Stimulated activated naive CD4-positive, alpha-beta T cell treated with Interleukin-2 at 50 U/mL for 16 hours (primary cell): ENCODE measurements at regions not wholly inside any gene's neighbourhood (a gene's known extent, or its start where the extent isn't known, plus 50 kb on each side); places are given as distances from the start of the nearest gene placed in this dataset.
A peak's percentile ranks its signal among the peaks of the same experiment; 100 is the strongest.
"Not testable (repeated sequence)": the region's sequence is repeated elsewhere in the genome, so short reads cannot be mapped to it uniquely, and the experiment has no call there.

Experiments
- DNase-seq: peaks from one replicate; lab custom pipeline; 2025; lab: John Stamatoyannopoulos, UW

- DNase-seq: no peak
Observed at GRCh38 chr4:98828801-98829200, 100.1 kb downstream of the EIF4E start.

DNA sequence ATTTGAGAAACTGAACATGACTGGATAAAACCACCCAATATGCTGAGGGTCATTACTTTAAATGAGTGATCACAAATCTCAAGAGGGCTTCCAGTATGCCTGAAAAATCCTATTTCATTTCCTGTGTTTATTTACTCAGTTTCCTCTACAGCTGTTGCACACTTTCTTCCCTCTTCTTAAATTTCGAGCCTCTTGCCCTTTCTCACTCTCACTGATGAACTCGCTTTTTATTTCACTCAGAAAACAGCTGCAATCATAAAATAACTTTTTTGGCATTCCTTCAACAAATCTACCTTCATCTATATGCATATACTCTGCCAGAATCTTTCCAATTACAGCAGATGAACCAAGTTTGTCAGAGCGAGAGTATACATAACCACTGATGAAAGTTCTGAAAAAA is 101.3 kb downstream of the EIF4E start:
- no peak for DNase-seq

DNA sequence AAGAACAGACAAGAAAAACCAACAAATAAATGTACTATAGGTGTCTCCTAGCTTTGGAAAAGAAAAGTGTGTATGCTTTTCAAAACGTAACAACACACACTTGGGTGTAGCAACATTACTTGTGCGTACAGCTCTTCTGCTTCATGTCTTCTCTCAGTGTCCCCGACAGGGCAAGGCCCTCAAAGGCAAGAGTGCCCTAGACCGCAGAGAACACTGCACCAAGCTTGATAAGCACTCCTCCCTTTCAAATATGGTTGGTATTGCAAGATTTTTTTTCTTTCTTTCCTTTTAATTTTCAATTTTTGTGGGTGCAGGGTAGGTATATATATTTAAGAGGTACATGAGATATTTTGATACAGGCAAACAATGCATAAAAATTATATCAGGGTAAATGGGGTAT is 106.8 kb downstream of the EIF4E start:
- no peak for DNase-seq

GRCh38 chr4:98818116-98818515 is 110.8 kb downstream of the EIF4E start:
- not testable (repeated sequence) for DNase-seq

GRCh38 chr4:98816816-98817215 is 112.1 kb downstream of the EIF4E start:
- no peak for DNase-seq

DNA sequence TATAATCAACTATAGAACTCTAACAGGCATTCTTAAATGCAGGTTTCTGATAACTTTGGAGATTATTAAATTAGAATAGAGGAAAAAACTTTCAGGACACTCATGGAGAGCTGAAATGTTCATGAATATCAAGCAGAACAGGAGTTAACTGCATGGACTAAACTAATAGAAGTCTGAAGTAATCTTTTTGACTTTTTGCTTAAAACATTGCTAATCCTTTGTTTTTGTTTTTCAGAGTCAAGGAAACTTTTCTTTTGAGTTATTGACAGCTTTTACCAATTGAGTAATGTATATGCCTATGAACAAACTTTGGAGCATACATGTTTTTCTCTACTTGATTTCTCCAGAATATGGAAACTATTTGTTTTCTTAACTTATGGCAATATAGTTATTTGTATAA is 112.5 kb downstream of the EIF4E start:
- no peak for DNase-seq

DNA sequence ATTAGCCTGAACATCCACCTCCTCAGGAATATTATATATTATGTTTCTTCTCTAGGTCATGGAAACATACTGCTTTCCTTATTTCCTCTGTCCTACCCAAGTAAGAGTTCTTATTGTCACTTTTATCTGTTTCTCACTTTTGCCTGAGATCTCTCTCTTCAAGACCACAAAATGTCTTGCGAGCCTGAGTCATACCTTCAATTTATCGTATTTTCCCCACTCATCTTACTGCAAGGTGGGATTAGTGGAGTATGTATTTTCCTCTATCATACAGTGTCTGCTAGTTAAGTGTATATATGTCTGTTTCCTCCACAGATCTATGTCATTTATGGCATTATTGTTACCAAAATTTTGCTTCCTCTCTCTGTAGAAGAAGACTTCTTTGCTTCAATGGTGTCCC is 124.5 kb downstream of the EIF4E start:
- no peak for DNase-seq

- no peak for DNase-seq
Observed at GRCh38 chr4:98803251-98803650, 125.7 kb downstream of the EIF4E start.

DNA sequence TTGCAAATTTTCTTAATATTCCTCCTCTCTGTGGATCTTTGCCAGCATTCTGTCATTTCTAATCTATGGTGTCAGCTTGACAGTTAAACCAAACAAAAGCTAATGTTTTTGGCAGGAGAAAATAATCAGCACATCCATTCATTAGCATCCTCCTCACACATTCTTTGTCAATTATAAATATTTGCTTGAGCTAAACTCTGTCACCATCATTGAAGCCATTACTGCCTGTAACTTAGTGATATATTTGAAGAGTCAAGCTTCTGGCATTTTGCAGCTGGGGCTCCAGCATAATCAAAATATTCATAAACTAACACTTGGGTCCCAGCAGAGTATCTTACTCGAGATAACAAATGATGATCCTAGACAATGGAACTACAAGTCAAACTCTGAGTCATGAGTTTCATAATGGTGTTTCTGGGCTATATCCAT is 126.1 kb downstream of the EIF4E start:
- DNase-seq: no peak

DNA sequence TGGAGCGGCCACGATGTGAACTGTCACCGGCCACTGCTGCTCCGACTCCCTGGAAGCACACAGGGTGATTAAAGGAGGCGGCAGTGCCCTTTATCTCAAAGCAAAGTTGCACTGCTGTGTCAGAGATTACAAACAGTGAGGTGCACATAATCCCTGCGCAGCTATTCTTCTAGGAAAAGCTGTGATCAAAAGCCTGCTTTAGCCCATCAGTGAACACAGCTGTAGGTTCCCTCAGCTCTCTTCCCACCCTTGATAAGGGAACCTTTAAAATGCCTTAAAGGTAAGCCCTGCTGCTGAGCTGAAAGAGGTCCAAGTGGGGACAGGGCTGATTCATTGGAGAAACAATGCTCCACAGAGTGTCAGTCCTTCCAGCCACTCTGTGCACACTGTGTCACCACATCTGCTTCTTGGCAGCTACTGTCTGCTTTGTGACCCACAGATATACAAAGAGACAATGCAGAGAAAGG is 127.6 kb downstream of the EIF4E start:
- DNase-seq: no peak

DNA sequence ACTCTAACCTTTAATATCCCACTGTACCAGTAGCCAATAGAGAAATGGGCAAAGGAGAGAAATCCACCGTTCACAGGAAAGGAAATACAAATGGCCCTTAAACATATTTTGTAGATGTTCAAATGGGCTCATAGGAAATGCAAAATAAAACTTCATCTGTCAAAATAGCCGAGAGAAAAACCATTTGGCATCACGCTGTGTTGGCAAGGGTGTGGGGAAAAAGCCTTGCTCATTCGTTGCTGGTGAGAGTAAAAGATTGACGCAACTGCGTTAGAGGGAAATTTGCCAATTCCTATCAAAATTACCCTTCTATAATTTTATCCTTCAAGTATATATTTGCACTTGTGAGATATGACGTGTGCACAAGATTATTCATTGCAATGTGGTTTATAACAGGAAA is 131.9 kb downstream of the EIF4E start:
- DNase-seq: no peak

GRCh38 chr4:98794565-98795205 is 134.2 kb downstream of the EIF4E start:
- DNase-seq: peak; percentile 57

- DNase-seq: no peak
Observed at GRCh38 chr4:98793658-98794057, 135.2 kb upstream of the TSPAN5 start.

GRCh38 chr4:98786866-98787265 is 128.5 kb upstream of the TSPAN5 start:
- DNase-seq: no peak

- DNase-seq: no peak
Observed at GRCh38 chr4:98784947-98785706, 126.7 kb upstream of the TSPAN5 start.

- DNase-seq: no peak
Observed at GRCh38 chr4:98781641-98782357, 123.4 kb upstream of the TSPAN5 start.

DNA sequence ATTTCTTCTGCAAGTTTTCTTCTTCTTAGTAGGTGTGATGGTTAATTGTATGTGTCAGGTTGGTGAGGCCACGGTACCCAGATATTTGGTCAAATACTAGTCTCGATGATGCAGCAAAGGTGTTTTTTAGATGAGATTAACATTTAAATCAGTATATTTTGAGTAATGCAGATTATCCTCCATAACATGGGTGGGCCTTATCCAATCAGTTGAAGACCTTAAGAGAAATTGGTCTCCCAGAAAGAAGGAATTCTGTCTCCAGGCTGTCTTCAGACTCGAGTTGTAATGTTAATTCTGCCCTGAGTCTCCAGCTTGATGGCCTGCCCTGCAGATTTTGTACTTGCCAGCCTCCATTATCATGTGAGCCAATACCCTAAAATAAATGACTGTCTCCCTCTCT is 122.5 kb upstream of the TSPAN5 start:
- DNase-seq: no peak

DNA sequence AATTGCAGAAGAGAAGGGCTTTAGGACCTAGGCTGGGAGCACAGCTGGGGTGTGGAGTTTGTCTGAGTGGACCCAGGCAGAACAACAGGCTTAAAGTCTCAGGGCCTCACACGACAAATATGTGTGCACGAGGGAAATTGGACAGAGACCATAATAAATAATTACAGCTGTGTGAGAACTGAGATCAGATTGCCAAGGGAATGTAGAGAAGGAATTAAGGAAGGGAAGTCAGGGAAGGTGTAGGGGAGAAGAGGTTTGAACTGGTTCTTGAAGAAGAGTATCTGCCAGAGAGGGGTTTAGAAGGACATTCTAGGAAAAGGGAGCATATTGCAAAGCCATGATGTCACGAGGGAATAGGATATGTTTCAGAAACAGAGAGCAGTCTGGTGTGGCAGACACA is 120.7 kb upstream of the TSPAN5 start:
- DNase-seq: no peak

GRCh38 chr4:98778206-98778605 is 119.8 kb upstream of the TSPAN5 start:
- DNase-seq: no peak

DNA sequence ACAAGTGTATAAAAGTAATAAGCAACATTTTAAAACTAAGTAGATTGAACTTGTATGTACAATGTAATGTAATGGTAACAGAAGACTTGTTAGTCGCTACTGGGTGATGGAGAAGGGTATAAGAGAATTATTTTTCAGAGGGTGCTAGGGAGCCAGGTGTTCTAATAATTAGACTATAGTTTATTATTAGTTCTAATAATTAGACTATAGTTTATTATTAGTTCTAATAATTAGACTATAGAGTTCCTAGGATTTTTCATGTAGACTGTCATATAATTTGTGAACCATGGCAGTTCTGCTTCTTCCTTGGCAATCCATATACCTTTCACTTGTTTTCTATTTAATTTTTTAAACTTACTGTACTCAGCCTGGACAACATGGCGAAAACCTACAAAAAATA is 117.3 kb upstream of the TSPAN5 start:
- DNase-seq: no peak

DNA sequence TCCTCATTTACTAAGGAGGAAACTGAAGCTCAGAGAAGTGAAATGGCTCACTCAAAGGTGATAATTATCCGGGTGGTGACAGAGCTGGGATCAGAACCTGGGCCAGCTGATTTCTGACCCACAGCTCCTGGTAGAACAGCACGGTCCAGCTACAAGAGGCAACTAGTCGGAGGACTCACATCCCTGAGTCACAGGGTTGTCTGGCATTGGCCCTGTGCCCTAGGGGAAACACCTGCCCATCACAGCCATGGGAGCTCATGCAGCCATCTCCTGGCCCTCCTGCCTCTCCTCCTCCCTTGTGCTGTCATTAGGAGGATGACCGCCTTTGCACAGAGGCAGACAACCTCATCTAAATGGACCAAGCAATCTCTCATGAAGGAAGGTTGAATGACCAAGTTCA is 115.2 kb upstream of the TSPAN5 start:
- no peak for DNase-seq

GRCh38 chr4:98771959-98772632 is 113.7 kb upstream of the TSPAN5 start:
- DNase-seq: no peak
